Cardiac muscle cell (in vitro differentiated cells and primary cell): ENCODE measurements at regions not wholly inside any gene's neighbourhood (a gene's known extent, or its start where the extent isn't known, plus 50 kb on each side); places are given as distances from the start of the nearest gene placed in this dataset.

Experiments used
- DNase-seq, 2 donors: peaks; one replicate each; pipeline versions ENCODE4 v3.0.0 to v3.0.0-alpha.2; 2010 to 2017; ENCODE audit warnings: low read depth in 1 of 2, low spot score in 1 of 2
- H3K27ac ChIP-seq: fragments of 200-600 bp; sonication (generic); 2 replicates; pipeline ENCODE4 v1.5.1; 2016
- H3K27me3 ChIP-seq: fragments of 200-600 bp; sonication (generic); 2 replicates; pipeline ENCODE4 v1.6.0; 2016; ENCODE audit warnings: control low read depth
- H3K36me3 ChIP-seq: fragments of 200-600 bp; sonication (generic); 2 replicates; pipeline ENCODE4 v1.5.1; 2016; ENCODE audit warnings: control low read depth
- H3K4me1 ChIP-seq: fragments of 200-600 bp; sonication (generic); 2 replicates; pipeline ENCODE4 v1.8.1; 2017; ENCODE audit warnings: low read depth, mild to moderate bottlenecking, mixed run types
- H3K4me3 ChIP-seq: fragments of 200-600 bp; sonication (generic); 2 replicates; pipeline ENCODE4 v1.5.1; 2016; ENCODE audit warnings: mild to moderate bottlenecking
- H3K9me3 ChIP-seq: fragments of 200-600 bp; sonication (generic); 2 replicates; pipeline ENCODE4 v1.5.1; 2017; ENCODE audit warnings: low read depth, mild to moderate bottlenecking, control low read depth
- CTCF ChIP-seq: IDR thresholded peaks from 2 replicates; pipeline ENCODE4 v1.5.1; 2012; ENCODE audit warnings: low read depth, mild to moderate bottlenecking, low read length

- no peak for TF ChIP-seq CTCF
Observed at GRCh38 chr14:83520837-83521236, 1987.2 kb upstream of the SEL1L start.

GRCh38 chr14:83529531-83529930 is 1995.9 kb upstream of the SEL1L start:
- no peaks in the 10 kb centered on the region for H3K27me3 ChIP-seq
- no peak for TF ChIP-seq CTCF

More at GRCh38 chr14:83520837-83521236, 1987.2 kb upstream of the SEL1L start:
- Histone ChIP-seq H3K9me3 (no peaks in the 10 kb centered on the region), H3K4me1 (no peaks in the 10 kb centered on the region), H3K27ac (no peak overlapping the region), H3K27me3 (no peaks in the 10 kb centered on the region), H3K4me3 (no peak overlapping the region), H3K36me3 (no peaks in the 10 kb centered on the region)
- DNase-seq, result peak in 1 of 2 donors; percentile 7

GRCh38 chr14:83533734-83534133 is 1996.2 kb upstream of the FLRT2 start:
- no peak for TF ChIP-seq CTCF
- DNase-seq, result no peak
- no peak overlapping the region for H3K27ac ChIP-seq
- no peaks in the 10 kb centered on the region for H3K4me1 ChIP-seq
- H3K4me3 ChIP-seq, result no peak overlapping the region
- H3K36me3 ChIP-seq, result no peaks in the 10 kb centered on the region
- H3K9me3 ChIP-seq, result no peaks in the 10 kb centered on the region
- no peaks in the 10 kb centered on the region for H3K27me3 ChIP-seq

More at GRCh38 chr14:83529531-83529930, 1995.9 kb upstream of the SEL1L start:
- DNase-seq, result no peak
- H3K9me3 ChIP-seq, result no peaks in the 10 kb centered on the region
- no peak overlapping the region for H3K27ac ChIP-seq
- no peak overlapping the region for H3K4me3 ChIP-seq
- no peaks in the 10 kb centered on the region for H3K4me1 ChIP-seq
- H3K36me3 ChIP-seq, result no peaks in the 10 kb centered on the region

- H3K4me1 ChIP-seq, result no peaks in the 10 kb centered on the region
- no peak for DNase-seq
- H3K36me3 ChIP-seq, result no peaks in the 10 kb centered on the region
- no peaks in the 10 kb centered on the region for H3K9me3 ChIP-seq
- H3K27me3 ChIP-seq, result no peaks in the 10 kb centered on the region
- H3K27ac ChIP-seq, result no peak overlapping the region
- TF ChIP-seq CTCF, result no peak
- no peak overlapping the region for H3K4me3 ChIP-seq
Observed at GRCh38 chr14:83534995-83535394, 1994.9 kb upstream of the FLRT2 start.

GRCh38 chr14:83535444-83535843 is 1994.5 kb upstream of the FLRT2 start:
- Histone ChIP-seq H3K4me1 (no peaks in the 10 kb centered on the region), H3K4me3 (no peak overlapping the region), H3K9me3 (no peaks in the 10 kb centered on the region), H3K36me3 (no peaks in the 10 kb centered on the region), H3K27ac (no peak overlapping the region), H3K27me3 (no peaks in the 10 kb centered on the region)
- TF ChIP-seq CTCF, result no peak
- DNase-seq, result no peak

GRCh38 chr14:83541147-83541546 is 1988.8 kb upstream of the FLRT2 start:
- no peak for DNase-seq
- Histone ChIP-seq H3K27ac (no peak overlapping the region), H3K27me3 (no peaks in the 10 kb centered on the region), H3K4me1 (no peaks in the 10 kb centered on the region), H3K9me3 (no peaks in the 10 kb centered on the region), H3K36me3 (no peaks in the 10 kb centered on the region), H3K4me3 (no peak overlapping the region)
- TF ChIP-seq CTCF, result no peak
